ENCODE measurements at regions not wholly inside any gene's neighbourhood (a gene's known extent, or its start where the extent isn't known, plus 50 kb on each side); places are given as distances from the start of the nearest gene placed in this dataset.

- TF ChIP-seq EZH2 (IDR thresholded peaks at IDR 0.05; ENCODE audit: borderline replicate concordance, low read length) (no peak), CTCF (IDR thresholded peaks at IDR 0.05; ENCODE audit: low read length) (no peak)
- no peaks in the 10 kb centered on the region for H3F3A ChIP-seq (ENCODE audit: insufficient read depth, low read length)
- no peaks in the 10 kb centered on the region; the same call in 1 of the 2 replicates for H3K27me3 ChIP-seq (ENCODE audit: insufficient read depth, low read length)
- H4K20me1 ChIP-seq (ENCODE audit: insufficient read depth, low read length), result no peaks in the 10 kb centered on the region
- no peaks in the 10 kb centered on the region for H3K79me2 ChIP-seq (ENCODE audit: insufficient read depth, low read length)
- H3K4me2 ChIP-seq (ENCODE audit: low read length), result no peak overlapping the region
- no peak overlapping the region for H3K27ac ChIP-seq (ENCODE audit: low read depth, low read length, poor library complexity, severe bottlenecking)
- no peak overlapping the region for H2AFZ ChIP-seq (ENCODE audit: low read length)
- H3K9me2 ChIP-seq (ENCODE audit: low read depth, low read length), result no peaks in the 10 kb centered on the region
- no peaks in the 10 kb centered on the region for H3K36me3 ChIP-seq (ENCODE audit: insufficient read depth, low read length)
- H3K9me3 ChIP-seq (ENCODE audit: low read length), result no peaks in the 10 kb centered on the region
- no peak overlapping the region for H3K9ac ChIP-seq (ENCODE audit: low read length)
- no peaks in the 10 kb centered on the region for H3K4me1 ChIP-seq (ENCODE audit: insufficient read depth, low read length, severe bottlenecking)
- no peak overlapping the region for H3K4me3 ChIP-seq (ENCODE audit: low read depth, low read length, poor library complexity, severe bottlenecking)
Observed at GRCh38 chr3:137641879-137642704, 122.0 kb upstream of the SOX14 start.

GRCh38 chr3:137642831-137643230 lies 121.3 kb upstream of the SOX14 start:
- H3K9ac ChIP-seq (ENCODE audit: low read length), result no peak overlapping the region
- no peak overlapping the region for H3K4me3 ChIP-seq (ENCODE audit: low read depth, low read length, poor library complexity, severe bottlenecking)
- no peaks in the 10 kb centered on the region for H3K9me2 ChIP-seq (ENCODE audit: low read depth, low read length)
- H3K27me3 ChIP-seq (ENCODE audit: insufficient read depth, low read length), result no peaks in the 10 kb centered on the region; the same call in 1 of the 2 replicates
- H3K36me3 ChIP-seq (ENCODE audit: insufficient read depth, low read length), result no peaks in the 10 kb centered on the region
- no peaks in the 10 kb centered on the region for H3K79me2 ChIP-seq (ENCODE audit: insufficient read depth, low read length)
- H3K27ac ChIP-seq (ENCODE audit: low read depth, low read length, poor library complexity, severe bottlenecking), result no peak overlapping the region
- H3F3A ChIP-seq (ENCODE audit: insufficient read depth, low read length), result no peaks in the 10 kb centered on the region
- H3K4me1 ChIP-seq (ENCODE audit: insufficient read depth, low read length, severe bottlenecking), result no peaks in the 10 kb centered on the region
- no peaks in the 10 kb centered on the region for H3K9me3 ChIP-seq (ENCODE audit: low read length)
- no peak overlapping the region for H3K4me2 ChIP-seq (ENCODE audit: low read length)
- no peak for TF ChIP-seq EZH2 (IDR thresholded peaks at IDR 0.05; ENCODE audit: borderline replicate concordance, low read length)
- no peak for TF ChIP-seq CTCF (IDR thresholded peaks at IDR 0.05; ENCODE audit: low read length)
- no peak overlapping the region for H2AFZ ChIP-seq (ENCODE audit: low read length)
- no peaks in the 10 kb centered on the region for H4K20me1 ChIP-seq (ENCODE audit: insufficient read depth, low read length)

GRCh38 chr3:137647179-137647578 lies 116.9 kb upstream of the SOX14 start:
- Histone ChIP-seq H4K20me1 (ENCODE audit: insufficient read depth, low read length) (no peaks in the 10 kb centered on the region), H3F3A (ENCODE audit: insufficient read depth, low read length) (no peaks in the 10 kb centered on the region), H3K4me1 (ENCODE audit: insufficient read depth, low read length, severe bottlenecking) (no peaks in the 10 kb centered on the region), H3K27me3 (ENCODE audit: insufficient read depth, low read length) (no peaks in the 10 kb centered on the region), H3K36me3 (ENCODE audit: insufficient read depth, low read length) (no peaks in the 10 kb centered on the region), H3K79me2 (ENCODE audit: insufficient read depth, low read length) (no peaks in the 10 kb centered on the region), H3K27ac (ENCODE audit: low read depth, low read length, poor library complexity, severe bottlenecking) (no peak overlapping the region), H3K9ac (ENCODE audit: low read length) (no peak overlapping the region), H3K4me3 (ENCODE audit: low read depth, low read length, poor library complexity, severe bottlenecking) (no peak overlapping the region), H3K4me2 (ENCODE audit: low read length) (no peak overlapping the region), H3K9me2 (ENCODE audit: low read depth, low read length) (no peaks in the 10 kb centered on the region), H2AFZ (ENCODE audit: low read length) (no peak overlapping the region), H3K9me3 (ENCODE audit: low read length) (no peaks in the 10 kb centered on the region)
- TF ChIP-seq EZH2 (IDR thresholded peaks at IDR 0.05; ENCODE audit: borderline replicate concordance, low read length) (no peak), CTCF (IDR thresholded peaks at IDR 0.05; ENCODE audit: low read length) (no peak)

All from OCI-LY1 (cell line).